Glutamatergic neuron (in vitro differentiated cells): ENCODE measurements at regions not wholly inside any gene's neighbourhood (a gene's known extent, or its start where the extent isn't known, plus 50 kb on each side); places are given as distances from the start of the nearest gene placed in this dataset.

Source experiments
- DNase-seq: peaks from one replicate; pipeline ENCODE4 v3.0.0; 2022
- H3K27ac Mint-ChIP-seq: one replicate; pipeline ENCODE4 v1.8.0; 2020; ENCODE audit warnings: mild to moderate bottlenecking, mixed read lengths, inconsistent platforms; ENCODE audit not compliant: unreplicated experiment
- H3K27me3 Mint-ChIP-seq: one replicate; pipeline ENCODE4 v1.8.0; 2020; ENCODE audit warnings: mild to moderate bottlenecking, moderate library complexity, mixed read lengths, inconsistent platforms; ENCODE audit not compliant: unreplicated experiment
- H3K36me3 Mint-ChIP-seq: one replicate; pipeline ENCODE4 v1.8.0; 2020; ENCODE audit warnings: mild to moderate bottlenecking, mixed read lengths, inconsistent platforms; ENCODE audit not compliant: unreplicated experiment
- H3K4me1 Mint-ChIP-seq: one replicate; pipeline ENCODE4 v1.8.0; 2020; ENCODE audit warnings: mild to moderate bottlenecking, low read depth, mixed read lengths, inconsistent platforms; ENCODE audit not compliant: unreplicated experiment
- H3K4me3 Mint-ChIP-seq: one replicate; pipeline ENCODE4 v1.8.0; 2020; ENCODE audit warnings: mild to moderate bottlenecking, mixed read lengths, inconsistent platforms; ENCODE audit not compliant: unreplicated experiment
- H3K9me3 Mint-ChIP-seq: one replicate; pipeline ENCODE4 v1.8.0; 2020; ENCODE audit warnings: mild to moderate bottlenecking, moderate library complexity, mixed read lengths, inconsistent platforms; ENCODE audit not compliant: unreplicated experiment
- TF ChIP-seq, protein P1 (sequence below): fragments of 200-600 bp; sonication (generic); IDR thresholded peaks from one replicate; pipeline ENCODE4 v1.5.0; 2021; ENCODE audit not compliant: partially characterized antibody, unreplicated experiment

GRCh38 chr2:172342078-172342477 is 85.3 kb upstream of the ITGA6 start:
- TF ChIP-seq, protein P1, sequence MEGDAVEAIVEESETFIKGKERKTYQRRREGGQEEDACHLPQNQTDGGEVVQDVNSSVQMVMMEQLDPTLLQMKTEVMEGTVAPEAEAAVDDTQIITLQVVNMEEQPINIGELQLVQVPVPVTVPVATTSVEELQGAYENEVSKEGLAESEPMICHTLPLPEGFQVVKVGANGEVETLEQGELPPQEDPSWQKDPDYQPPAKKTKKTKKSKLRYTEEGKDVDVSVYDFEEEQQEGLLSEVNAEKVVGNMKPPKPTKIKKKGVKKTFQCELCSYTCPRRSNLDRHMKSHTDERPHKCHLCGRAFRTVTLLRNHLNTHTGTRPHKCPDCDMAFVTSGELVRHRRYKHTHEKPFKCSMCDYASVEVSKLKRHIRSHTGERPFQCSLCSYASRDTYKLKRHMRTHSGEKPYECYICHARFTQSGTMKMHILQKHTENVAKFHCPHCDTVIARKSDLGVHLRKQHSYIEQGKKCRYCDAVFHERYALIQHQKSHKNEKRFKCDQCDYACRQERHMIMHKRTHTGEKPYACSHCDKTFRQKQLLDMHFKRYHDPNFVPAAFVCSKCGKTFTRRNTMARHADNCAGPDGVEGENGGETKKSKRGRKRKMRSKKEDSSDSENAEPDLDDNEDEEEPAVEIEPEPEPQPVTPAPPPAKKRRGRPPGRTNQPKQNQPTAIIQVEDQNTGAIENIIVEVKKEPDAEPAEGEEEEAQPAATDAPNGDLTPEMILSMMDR, result no peak
- Mint-ChIP-seq H3K36me3 (peaks cover 5% of the 10 kb centered on the region), H3K4me3 (no peak overlapping the region), H3K9me3 (no peaks in the 10 kb centered on the region), H3K4me1 (no peaks in the 10 kb centered on the region), H3K27me3 (no peaks in the 10 kb centered on the region), H3K27ac (no peak overlapping the region)
- no peak for DNase-seq

DNA sequence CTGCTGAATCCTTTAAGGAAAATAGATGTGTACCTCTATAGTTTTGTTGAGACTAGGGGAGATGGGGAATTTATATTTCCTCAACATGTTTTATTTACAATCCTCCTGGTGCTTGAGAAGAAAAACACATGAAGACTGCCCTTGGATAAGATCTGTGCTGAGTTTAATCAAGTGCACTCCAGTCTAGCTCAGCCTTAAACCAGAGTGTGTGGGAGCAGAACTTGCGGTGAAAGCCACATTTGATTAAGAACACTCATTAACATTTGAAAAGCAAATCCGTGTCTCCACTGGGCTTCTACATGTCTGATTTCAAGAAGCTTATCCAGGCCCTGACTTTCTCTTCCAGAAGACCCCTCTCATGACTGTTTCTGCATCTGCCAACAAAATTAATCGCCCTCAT is 84.8 kb upstream of the ITGA6 start:
- TF ChIP-seq, protein P1, result no peak
- no peak for DNase-seq
- Mint-ChIP-seq H3K4me1 (no peaks in the 10 kb centered on the region), H3K27ac (no peak overlapping the region), H3K36me3 (peaks cover 8% of the 10 kb centered on the region), H3K27me3 (no peaks in the 10 kb centered on the region), H3K9me3 (no peaks in the 10 kb centered on the region), H3K4me3 (no peak overlapping the region)

- no peak overlapping the region for H3K4me3 Mint-ChIP-seq
- H3K27ac Mint-ChIP-seq, result no peak overlapping the region
- no peaks in the 10 kb centered on the region for H3K4me1 Mint-ChIP-seq
- no peak for DNase-seq
- H3K36me3 Mint-ChIP-seq, result peaks cover 8% of the 10 kb centered on the region
- TF ChIP-seq, protein P1, result no peak
- H3K27me3 Mint-ChIP-seq, result no peaks in the 10 kb centered on the region
- H3K9me3 Mint-ChIP-seq, result no peaks in the 10 kb centered on the region
These were observed 83.2 kb upstream of the ITGA6 start for GRCh38 chr2:172344159-172344558.

GRCh38 chr2:172345956-172346555 is 81.3 kb upstream of the ITGA6 start:
- no peaks in the 10 kb centered on the region for H3K4me1 Mint-ChIP-seq
- peaks cover 8% of the 10 kb centered on the region for H3K36me3 Mint-ChIP-seq
- no peak for DNase-seq
- H3K27me3 Mint-ChIP-seq, result no peaks in the 10 kb centered on the region
- H3K27ac Mint-ChIP-seq, result no peak overlapping the region
- no peak overlapping the region for H3K4me3 Mint-ChIP-seq
- TF ChIP-seq, protein P1, result no peak
- no peaks in the 10 kb centered on the region for H3K9me3 Mint-ChIP-seq

GRCh38 chr2:172348555-172349288 is 78.7 kb upstream of the ITGA6 start:
- no peak for DNase-seq
- Mint-ChIP-seq H3K27ac (no peak overlapping the region), H3K36me3 (peaks cover 8% of the 10 kb centered on the region), H3K4me3 (no peak overlapping the region), H3K4me1 (no peaks in the 10 kb centered on the region), H3K9me3 (no peaks in the 10 kb centered on the region), H3K27me3 (peaks cover 1% of the 10 kb centered on the region)
- TF ChIP-seq, protein P1, result no peak
